Activated CD8-positive, alpha-beta T cell treated with anti-CD3 and anti-CD28 coated beads for 36 hours (primary cell): ENCODE measurements at regions not wholly inside any gene's neighbourhood (a gene's known extent, or its start where the extent isn't known, plus 50 kb on each side); places are given as distances from the start of the nearest gene placed in this dataset.

Experiments
- ATAC-seq: fragments of 200-7000 bp; cut with Tn5 transposase; one replicate; pipeline ENCODE4 v1.10.0; 2021; ENCODE audit warnings: mild to moderate bottlenecking, moderate library complexity
- CTCF ChIA-PET: fragments of 350-600 bp; sonication (Branson Sonifier 250); formaldehyde crosslinking; loops from one replicate; lab custom pipeline; 2021; ENCODE audit warnings: antibody characterized with exemption; lab: Charles Lee
- POLR2A ChIA-PET: fragments of 350-600 bp; sonication (Branson Sonifier 250); formaldehyde crosslinking; loops from one replicate; lab custom pipeline; 2021; ENCODE audit warnings: antibody characterized with exemption; lab: Charles Lee
- DNase-seq: peaks from one replicate; pipeline ENCODE4 v3.0.0-alpha.2; 2020
- H3K27ac Mint-ChIP-seq: one replicate; pipeline ENCODE4 v1.8.0; 2021; ENCODE audit warnings: mild to moderate bottlenecking, mixed read lengths
- H3K27me3 Mint-ChIP-seq: one replicate; pipeline ENCODE4 v1.8.0; 2021; ENCODE audit warnings: mixed read lengths
- H3K36me3 Mint-ChIP-seq: one replicate; pipeline ENCODE4 v1.8.0; 2021; ENCODE audit warnings: low read depth, mixed read lengths
- H3K4me1 Mint-ChIP-seq: one replicate; pipeline ENCODE4 v1.8.0; 2021; ENCODE audit warnings: low read depth, mixed read lengths
- H3K4me3 Mint-ChIP-seq: one replicate; pipeline ENCODE4 v1.8.0; 2021; ENCODE audit warnings: mild to moderate bottlenecking, moderate library complexity, mixed read lengths
- H3K9me3 Mint-ChIP-seq: one replicate; pipeline ENCODE4 v1.8.0; 2021; ENCODE audit warnings: mixed read lengths
- CTCF ChIP-seq: fragments of 200-600 bp; IDR thresholded peaks from one replicate; pipeline ENCODE4 v1.8.0; 2022; ENCODE audit warnings: antibody characterized with exemption, mild to moderate bottlenecking
- intact Hi-C: fragments of 100-400 bp; cut with micrococcal nuclease; formaldehyde crosslinking; loops from one replicate; pipeline ENCODE4 v1.10.0; 2022

- ChIA-PET CTCF (no interaction called here), POLR2A (no interaction called here)
- Mint-ChIP-seq H3K4me1 (no peaks in the 10 kb centered on the region), H3K27ac (no peak overlapping the region), H3K4me3 (no peak overlapping the region), H3K36me3 (no peaks in the 10 kb centered on the region), H3K9me3 (peaks cover 6% of the 10 kb centered on the region), H3K27me3 (no peaks in the 10 kb centered on the region)
- intact Hi-C loops: no loop called here
- ATAC-seq: no peak
- TF ChIP-seq CTCF: no peak
- DNase-seq: no peak
Measured at GRCh38 chr4:182113779-182114178, 129.4 kb upstream of the TENM3 start.

DNA sequence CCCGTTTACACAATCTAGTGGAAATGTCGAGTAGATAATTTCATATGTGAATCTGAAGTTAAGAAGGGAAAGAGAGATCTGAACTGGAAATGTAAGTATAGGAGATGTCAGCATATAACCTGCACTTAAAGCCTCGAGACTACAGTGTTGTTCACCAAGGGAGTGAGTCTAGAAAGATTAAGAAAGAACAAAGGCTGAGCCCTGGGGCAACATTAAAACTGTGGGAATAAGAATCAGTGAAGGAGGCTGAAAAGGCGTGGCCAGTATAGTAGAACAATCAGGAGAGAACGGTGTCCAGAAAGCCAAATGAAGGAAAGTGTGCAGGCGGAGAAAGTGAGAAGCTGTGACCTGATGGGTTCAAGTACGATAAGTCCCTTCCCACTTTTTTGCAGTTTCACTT lies 118.8 kb upstream of the TENM3 start:
- Mint-ChIP-seq H3K36me3 (no peaks in the 10 kb centered on the region), H3K9me3 (peaks cover 27% of the 10 kb centered on the region), H3K4me3 (no peak overlapping the region), H3K27me3 (peaks cover 1% of the 10 kb centered on the region), H3K27ac (no peak overlapping the region), H3K4me1 (no peaks in the 10 kb centered on the region)
- ATAC-seq: no peak
- intact Hi-C loops: no loop called here
- ChIA-PET POLR2A (no interaction called here), CTCF (no interaction called here)
- no peak for TF ChIP-seq CTCF
- DNase-seq: no peak

GRCh38 chr4:182126096-182126495 lies 117.1 kb upstream of the TENM3 start:
- no peaks in the 10 kb centered on the region for H3K27me3 Mint-ChIP-seq
- peaks cover 21% of the 10 kb centered on the region for H3K9me3 Mint-ChIP-seq
- ATAC-seq: no peak
- intact Hi-C loops: no loop called here
- no peaks in the 10 kb centered on the region for H3K36me3 Mint-ChIP-seq
- H3K4me1 Mint-ChIP-seq: no peaks in the 10 kb centered on the region
- no peak overlapping the region for H3K4me3 Mint-ChIP-seq
- H3K27ac Mint-ChIP-seq: no peak overlapping the region
- POLR2A ChIA-PET: no interaction called here
- no peak for DNase-seq
- CTCF ChIA-PET: no interaction called here
- no peak for TF ChIP-seq CTCF

- ATAC-seq: no peak
- H3K36me3 Mint-ChIP-seq: no peaks in the 10 kb centered on the region
Measured at GRCh38 chr4:182126603-182127002, 116.6 kb upstream of the TENM3 start.

DNA sequence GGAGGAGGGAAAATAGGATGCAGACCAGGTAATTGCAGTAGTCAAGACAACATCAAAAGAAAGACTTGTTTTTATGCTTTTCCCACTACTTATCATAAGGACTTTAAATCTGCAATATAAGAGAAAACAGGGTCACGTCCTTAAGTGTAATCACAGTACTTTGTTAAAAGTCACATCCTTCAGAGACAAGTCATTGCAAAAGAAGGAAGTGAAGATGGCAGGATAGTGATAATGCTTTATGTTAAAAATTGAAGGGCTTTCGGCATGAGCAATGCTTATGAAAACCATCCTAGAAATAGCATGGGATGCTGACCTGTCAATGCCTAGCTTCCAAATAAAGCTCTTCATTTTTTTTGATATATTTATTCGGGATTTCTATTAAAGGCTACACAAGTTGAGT lies 110.2 kb upstream of the TENM3 start:
- no peak overlapping the region for H3K4me3 Mint-ChIP-seq
- ChIA-PET CTCF (no interaction called here), POLR2A (no interaction called here)
- peaks cover 2% of the 10 kb centered on the region for H3K9me3 Mint-ChIP-seq
- no peak for ATAC-seq
- no peak overlapping the region for H3K27ac Mint-ChIP-seq
- intact Hi-C loops: no loop called here
- no peaks in the 10 kb centered on the region for H3K4me1 Mint-ChIP-seq
- peaks cover 16% of the 10 kb centered on the region for H3K27me3 Mint-ChIP-seq
- H3K36me3 Mint-ChIP-seq: no peaks in the 10 kb centered on the region
- no peak for TF ChIP-seq CTCF
- no peak for DNase-seq

More at GRCh38 chr4:182126603-182127002, 116.6 kb upstream of the TENM3 start:
- Mint-ChIP-seq H3K27ac (no peak overlapping the region), H3K9me3 (peaks cover 21% of the 10 kb centered on the region), H3K27me3 (no peaks in the 10 kb centered on the region), H3K4me1 (no peaks in the 10 kb centered on the region), H3K4me3 (no peak overlapping the region)
- intact Hi-C loops: no loop called here
- no peak for TF ChIP-seq CTCF
- ChIA-PET POLR2A (no interaction called here), CTCF (no interaction called here)
- no peak for DNase-seq
